ENCODE measurements at regions not wholly inside any gene's neighbourhood (a gene's known extent, or its start where the extent isn't known, plus 50 kb on each side); places are given as distances from the start of the nearest gene placed in this dataset.

DNA sequence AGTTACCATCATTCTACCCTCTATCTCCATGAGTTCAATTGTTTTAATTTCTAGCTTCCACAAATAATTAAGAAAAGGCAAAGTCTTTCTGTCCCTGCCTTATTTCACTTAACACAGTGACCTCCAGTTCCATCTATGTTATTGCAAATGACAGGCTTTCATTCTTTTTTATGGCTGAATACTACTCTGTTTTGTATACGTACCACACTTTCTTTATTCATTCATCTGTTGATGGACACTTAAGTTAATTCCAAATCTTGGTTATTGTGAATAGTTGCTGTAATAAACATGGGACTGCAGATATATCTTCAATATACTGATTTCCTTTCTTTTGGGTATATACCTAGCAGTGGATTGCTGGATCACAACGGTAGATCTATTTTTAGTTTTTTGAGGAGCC, 314.1 kb downstream of the SV2B start:
- TF ChIP-seq POLR2A (IDR thresholded peaks at IDR 0.05) (no peak), POLR2AphosphoS5 (IDR thresholded peaks at IDR 0.05) (no peak)
